H9 (cell line): ENCODE measurements at regions not wholly inside any gene's neighbourhood (a gene's known extent, or its start where the extent isn't known, plus 50 kb on each side); places are given as distances from the start of the nearest gene placed in this dataset.
A peak's percentile ranks its signal among the peaks of the same experiment; 100 is the strongest.

Experiments
- DNase-seq: peaks from one replicate; pipeline ENCODE4 v3.0.0-alpha.2; 2017
- H2AFZ ChIP-seq: one replicate; pipeline ENCODE4 v1.6.1; 2013; ENCODE audit warnings: mild to moderate bottlenecking, low read length, control low read depth, moderate library complexity
- H2AK5ac ChIP-seq: 2 replicates; pipeline ENCODE4 v1.6.1; 2013; ENCODE audit warnings: low read length, control low read depth, mixed read lengths; ENCODE audit not compliant: insufficient read length
- H2BK120ac ChIP-seq: one replicate; pipeline ENCODE4 v1.6.1; 2013; ENCODE audit warnings: low read depth, mild to moderate bottlenecking, low read length, control low read depth, inconsistent platforms; ENCODE audit not compliant: poor library complexity, severe bottlenecking
- H2BK12ac ChIP-seq: 2 replicates; pipeline ENCODE4 v1.6.1; 2013; ENCODE audit warnings: low read length, control low read depth, mixed read lengths, low read depth; ENCODE audit not compliant: insufficient read length
- H2BK15ac ChIP-seq: 2 replicates; pipeline ENCODE4 v1.6.1; 2013; ENCODE audit warnings: low read depth, low read length, control low read depth
- H2BK20ac ChIP-seq: one replicate; pipeline ENCODE4 v1.6.1; 2013; ENCODE audit warnings: low read depth, mild to moderate bottlenecking, low read length, control low read depth, inconsistent platforms; ENCODE audit not compliant: poor library complexity, severe bottlenecking
- H2BK5ac ChIP-seq: 2 replicates; pipeline ENCODE4 v1.6.1; 2013; ENCODE audit warnings: low read length, control low read depth, mixed read lengths; ENCODE audit not compliant: insufficient read length
- H3K14ac ChIP-seq: 2 replicates; pipeline ENCODE4 v1.6.1; 2013; ENCODE audit warnings: low read length, control low read depth; ENCODE audit not compliant: insufficient read depth
- H3K18ac ChIP-seq: 2 replicates; pipeline ENCODE4 v1.6.1; 2013; ENCODE audit warnings: low read depth, mild to moderate bottlenecking, mixed read lengths, low read length, control low read depth; ENCODE audit not compliant: insufficient read length
- H3K23ac ChIP-seq: 2 replicates; pipeline ENCODE4 v1.6.1; 2013; ENCODE audit warnings: low read length, control low read depth, mixed read lengths, low read depth; ENCODE audit not compliant: insufficient read length
- H3K23me2 ChIP-seq: 2 replicates; pipeline ENCODE4 v1.6.1; 2013; ENCODE audit warnings: low read depth, mild to moderate bottlenecking, mixed read lengths, low read length, control low read depth; ENCODE audit not compliant: insufficient read length, poor library complexity, severe bottlenecking
- H3K27ac ChIP-seq: 2 replicates; pipeline ENCODE4 v1.5.1; 2013; ENCODE audit warnings: low read length, control low read depth, mixed read lengths, low read depth; ENCODE audit not compliant: insufficient read length
- H3K27me3 ChIP-seq: 2 replicates; pipeline ENCODE4 v1.6.1; 2013; ENCODE audit warnings: low read length, control low read depth, inconsistent platforms; ENCODE audit not compliant: insufficient read depth
- H3K4ac ChIP-seq: 2 replicates; pipeline ENCODE4 v1.6.1; 2013; ENCODE audit warnings: low read depth, mild to moderate bottlenecking, control low read depth, inconsistent platforms, low read length, moderate library complexity
- H3K4me1 ChIP-seq: 2 replicates; pipeline ENCODE4 v1.6.1; 2013; ENCODE audit warnings: low read length, control low read depth, inconsistent platforms; ENCODE audit not compliant: insufficient read depth
- H3K4me2 ChIP-seq: 2 replicates; pipeline ENCODE4 v1.6.1; 2013; ENCODE audit warnings: low read length, control low read depth, mixed read lengths; ENCODE audit not compliant: insufficient read length, insufficient read depth
- H3K56ac ChIP-seq: 2 replicates; pipeline ENCODE4 v1.6.1; 2013; ENCODE audit warnings: low read depth, mild to moderate bottlenecking, mixed read lengths, low read length, control low read depth; ENCODE audit not compliant: insufficient read length
- H3K79me1 ChIP-seq: 2 replicates; pipeline ENCODE4 v1.6.1; 2013; ENCODE audit warnings: low read depth, mild to moderate bottlenecking, moderate library complexity, low read length, control low read depth, inconsistent platforms; ENCODE audit not compliant: insufficient read depth, poor library complexity, severe bottlenecking
- H3K79me2 ChIP-seq: 2 replicates; pipeline ENCODE4 v1.6.1; 2013; ENCODE audit warnings: low read length, control low read depth, inconsistent platforms; ENCODE audit not compliant: insufficient read depth
- H3K9ac ChIP-seq: 2 replicates; pipeline ENCODE4 v1.6.1; 2013; ENCODE audit warnings: low read length, control low read depth, mixed read lengths; ENCODE audit not compliant: insufficient read length; ENCODE audit errors: extremely low read depth
- H3K9me3 ChIP-seq: one replicate; pipeline ENCODE4 v1.6.1; 2013; ENCODE audit warnings: low read depth, low read length, inconsistent platforms; ENCODE audit not compliant: control insufficient read depth
- H3T11ph ChIP-seq: one replicate; pipeline ENCODE4 v1.6.1; 2013; ENCODE audit warnings: mild to moderate bottlenecking, low read length, control low read depth, inconsistent platforms
- H4K20me1 ChIP-seq: one replicate; pipeline ENCODE4 v1.6.1; 2013; ENCODE audit not compliant: control insufficient read depth, insufficient read length, insufficient read depth
- H4K5ac ChIP-seq: 2 replicates; pipeline ENCODE4 v1.6.1; 2013; ENCODE audit warnings: low read depth, mild to moderate bottlenecking, mixed read lengths, low read length, control low read depth; ENCODE audit not compliant: insufficient read length
- H4K8ac ChIP-seq: replicated peaks from 2 replicates; pipeline ENCODE4 v1.6.1; 2013; ENCODE audit warnings: low read length, control low read depth, mixed read lengths, low read depth; ENCODE audit not compliant: insufficient read length
- H4K91ac ChIP-seq: 2 replicates; pipeline ENCODE4 v1.6.1; 2013; ENCODE audit warnings: low read depth, mild to moderate bottlenecking, moderate library complexity, mixed read lengths, low read length, control low read depth; ENCODE audit not compliant: insufficient read length
- H3K27ac Mint-ChIP-seq, 3 experiments: 2 replicates in 2 of 3; 3 replicates in 1 of 3; pipeline ENCODE4 v1.8.0; 2020 to 2021; ENCODE audit warnings: mixed read lengths in 3 of 3, mild to moderate bottlenecking in 1 of 3, moderate library complexity in 1 of 3
- H3K27me3 Mint-ChIP-seq: 2 replicates; pipeline ENCODE4 v1.8.0; 2021; ENCODE audit warnings: low read depth, mild to moderate bottlenecking, moderate library complexity, mixed read lengths
- H3K36me3 Mint-ChIP-seq, 3 experiments: 2 replicates in 2 of 3; 3 replicates in 1 of 3; pipeline ENCODE4 v1.8.0; 2020 to 2021; ENCODE audit warnings: low read depth in 3 of 3, mixed read lengths in 3 of 3; ENCODE audit not compliant: insufficient read depth in 1 of 3
- H3K4me1 Mint-ChIP-seq, 2 experiments: 2 replicates each; pipeline ENCODE4 v1.8.0; 2020; ENCODE audit warnings: mixed read lengths in 2 of 2
- H3K4me3 Mint-ChIP-seq, 2 experiments: 2 replicates in 1 of 2; 3 replicates in 1 of 2; pipeline ENCODE4 v1.8.0; 2020 to 2021; ENCODE audit warnings: mild to moderate bottlenecking in 2 of 2, mixed read lengths in 2 of 2, moderate library complexity in 1 of 2
- H3K9me3 Mint-ChIP-seq, 2 experiments: 2 replicates in 1 of 2; 3 replicates in 1 of 2; pipeline ENCODE4 v1.8.0; 2020; ENCODE audit warnings: mild to moderate bottlenecking in 2 of 2, mixed read lengths in 2 of 2, moderate library complexity in 1 of 2
- CTCF ChIP-seq: fragments of 200-600 bp; sonication (generic); conservative IDR thresholded peaks from 3 replicates; pipeline ENCODE4 v1.8.0; 2021; ENCODE audit warnings: antibody characterized with exemption, mild to moderate bottlenecking
- WGBS: extraction: QIAGEN DNeasy Blood & Tissue Kit; methylation state at CpG from one replicate; pipeline ENCODE4 v1.1.7; 2013; ENCODE audit warnings: missing lambda C conversion rate, low lambda C conversion rate, mixed read lengths; ENCODE audit not compliant: insufficient read length; ENCODE audit errors: extremely low coverage; 5-methylcytosine and 5-hydroxymethylcytosine counted together

- H3K4me2 ChIP-seq, result no peak overlapping the region
- H3K4ac ChIP-seq, result no peak overlapping the region
- Mint-ChIP-seq H3K27ac (peak overlapping the region in 1 of 3 experiments; percentile 34; a peak in 1 of 7 replicates), H3K4me3 (no peak overlapping the region), H3K9me3 (peaks cover 17 to 29% of the 10 kb centered on the region in 2 experiments), H3K36me3 (peaks cover 11 to 24% (median 19%) of the 10 kb centered on the region in 3 experiments), H3K27me3 (no peaks in the 10 kb centered on the region; the same call in 1 of the 2 replicates), H3K4me1 (peaks cover 6 to 11% of the 10 kb centered on the region in 2 experiments)
- no peak overlapping the region for H2BK12ac ChIP-seq
- no peak overlapping the region for H2BK5ac ChIP-seq
- H3K79me2 ChIP-seq, result no peaks in the 10 kb centered on the region
- TF ChIP-seq CTCF, result no peak
- H3K14ac ChIP-seq, result no peak overlapping the region
- H2BK20ac ChIP-seq, result no peak overlapping the region
- WGBS, result no CpG with 5 or more reads among the region's 4 CpGs
- H3K18ac ChIP-seq, result no peak overlapping the region
- DNase-seq, result no peak
- no peak overlapping the region for H3K9ac ChIP-seq
- no peak overlapping the region for H3K27ac ChIP-seq
- H4K8ac ChIP-seq, result no peak overlapping the region
- H3T11ph ChIP-seq, result no peak overlapping the region
- no peaks in the 10 kb centered on the region for H3K23me2 ChIP-seq
- H3K9me3 ChIP-seq, result peaks cover 9% of the 10 kb centered on the region
- no peaks in the 10 kb centered on the region for H3K27me3 ChIP-seq
- no peak overlapping the region for H4K5ac ChIP-seq
- H3K79me1 ChIP-seq, result no peaks in the 10 kb centered on the region
- no peak overlapping the region for H3K56ac ChIP-seq
- no peaks in the 10 kb centered on the region for H4K20me1 ChIP-seq
- no peak overlapping the region for H4K91ac ChIP-seq
- H2AFZ ChIP-seq, result no peak overlapping the region
- no peak overlapping the region for H2BK15ac ChIP-seq
- H2BK120ac ChIP-seq, result no peak overlapping the region
- no peak overlapping the region for H2AK5ac ChIP-seq
- H3K4me1 ChIP-seq, result no peaks in the 10 kb centered on the region
- H3K23ac ChIP-seq, result no peak overlapping the region
These were observed 50.3 kb upstream of the SORBS2 start for GRCh38 chr4:185862340-185862739.
